Esophagus squamous epithelium (tissue), 4 donors: ENCODE measurements at regions not wholly inside any gene's neighbourhood (a gene's known extent, or its start where the extent isn't known, plus 50 kb on each side); places are given as distances from the start of the nearest gene placed in this dataset.

Experiments used
- CTCF ChIP-seq, 6 experiments: fragments of 450-650 bp in 4 of 6; fragments of 200-600 bp in 2 of 6; sonication (generic) in 2 of 6; IDR thresholded peaks; one replicate each; pipeline ENCODE4 v1.5.1; 2016 to 2019; ENCODE audit warnings: antibody characterized with exemption in 6 of 6, mild to moderate bottlenecking in 4 of 6, moderate library complexity in 4 of 6
- POLR2A ChIP-seq, 4 donors: fragments of 450-650 bp; IDR thresholded peaks; one replicate each; pipeline ENCODE4 v1.6.1; 2017; ENCODE audit warnings: antibody characterized with exemption in 4 of 4, mild to moderate bottlenecking in 4 of 4, moderate library complexity in 3 of 4

- TF ChIP-seq CTCF (IDR thresholded peaks at IDR 0.05): no peak
- TF ChIP-seq POLR2A (IDR thresholded peaks at IDR 0.05): no peak
These were observed 471.6 kb upstream of the AKR1E2 start for GRCh38 chr10:4354382-4354812.
